Vagina (tissue), 2 donors: ENCODE measurements at regions not wholly inside any gene's neighbourhood (a gene's known extent, or its start where the extent isn't known, plus 50 kb on each side); places are given as distances from the start of the nearest gene placed in this dataset.

ENCODE experiments used
- DNase-seq, 2 donors: peaks; one replicate each; pipeline ENCODE4 v3.0.0-alpha.2; 2017; ENCODE audit errors: extremely low spot score in 2 of 2
- H3K27ac ChIP-seq: fragments of 200-600 bp; sonication (generic); one replicate; pipeline ENCODE4 v1.5.1; 2019
- H3K27me3 ChIP-seq: fragments of 200-600 bp; sonication (generic); one replicate; pipeline ENCODE4 v1.5.1; 2019
- H3K36me3 ChIP-seq, 2 donors: fragments of 200-600 bp; sonication (generic); one replicate each; pipeline ENCODE4 v1.5.1; 2017 to 2019
- H3K4me1 ChIP-seq: fragments of 200-600 bp; sonication (generic); one replicate; pipeline ENCODE4 v1.5.1; 2019
- H3K4me3 ChIP-seq, 2 donors: fragments of 200-600 bp; sonication (generic); 1 replicate in 1 of 2; 2 replicates in 1 of 2; pipeline ENCODE4 v1.5.1; 2016 to 2019
- H3K9me3 ChIP-seq: fragments of 200-600 bp; sonication (generic); one replicate; pipeline ENCODE4 v1.5.1; 2019
- CTCF ChIP-seq, 3 experiments: fragments of 450-650 bp in 2 of 3; fragments of 200-600 bp in 1 of 3; sonication (generic) in 1 of 3; IDR thresholded peaks; one replicate each; pipeline ENCODE4 v1.5.1; 2017 to 2019; ENCODE audit warnings: antibody characterized with exemption in 3 of 3, mild to moderate bottlenecking in 2 of 3, moderate library complexity in 2 of 3
- POLR2A ChIP-seq, 2 donors: fragments of 450-650 bp; IDR thresholded peaks; one replicate each; pipeline ENCODE4 v1.6.1; 2017; ENCODE audit warnings: antibody characterized with exemption in 2 of 2, mild to moderate bottlenecking in 2 of 2, moderate library complexity in 2 of 2
- POLR2AphosphoS5 ChIP-seq, 2 donors: sonication (generic); formaldehyde crosslinking; IDR thresholded peaks; one replicate each; pipeline ENCODE4 v1.9.0; 2017; ENCODE audit warnings: antibody characterized with exemption in 2 of 2, mild to moderate bottlenecking in 2 of 2, low read depth in 1 of 2; ENCODE audit not compliant: insufficient read depth in 1 of 2
- intact Hi-C: fragments of 100-400 bp; cut with DNase I; formaldehyde crosslinking; loops from one replicate; pipeline ENCODE4 v1.15.1; 2023

- H3K36me3 ChIP-seq = no peaks in the 10 kb centered on the region
- intact Hi-C loops = loop anchor here (10.0 kb wide), 1 partner anchor 959 kb away; no protein-coding TSS in a partner anchor
- no peak for DNase-seq
- no peak for TF ChIP-seq POLR2A (IDR thresholded peaks at IDR 0.05)
- H3K4me1 ChIP-seq = peaks cover 5% of the 10 kb centered on the region
- no peak overlapping the region for H3K27ac ChIP-seq
- no peak overlapping the region for H3K4me3 ChIP-seq
- H3K9me3 ChIP-seq = no peaks in the 10 kb centered on the region
- H3K27me3 ChIP-seq = no peaks in the 10 kb centered on the region
These were observed 202.5 kb upstream of the RBMS1 start for GRCh38 chr2:160696087-160696452.

GRCh38 chr2:160697817-160698216, 204.2 kb upstream of the RBMS1 start:
- no peaks in the 10 kb centered on the region for H3K9me3 ChIP-seq
- TF ChIP-seq POLR2AphosphoS5 (IDR thresholded peaks at IDR 0.05; ENCODE audit: insufficient read depth in 1 of 2, low read depth in 1 of 2) = no peak
- TF ChIP-seq CTCF (IDR thresholded peaks at IDR 0.05) = no peak
- TF ChIP-seq POLR2A (IDR thresholded peaks at IDR 0.05) = no peak
- H3K27me3 ChIP-seq = no peaks in the 10 kb centered on the region
- H3K4me3 ChIP-seq = no peak overlapping the region
- peaks cover 5% of the 10 kb centered on the region for H3K4me1 ChIP-seq
- no peak for DNase-seq
- intact Hi-C loops = loop anchor here (10.0 kb wide), 1 partner anchor 957 kb away; no protein-coding TSS in a partner anchor
- no peaks in the 10 kb centered on the region for H3K36me3 ChIP-seq
- H3K27ac ChIP-seq = no peak overlapping the region

GRCh38 chr2:160700021-160700814, 206.6 kb upstream of the RBMS1 start:
- Histone ChIP-seq H3K27ac (no peak overlapping the region), H3K4me3 (no peak overlapping the region), H3K36me3 (no peaks in the 10 kb centered on the region), H3K4me1 (peaks cover 5% of the 10 kb centered on the region), H3K27me3 (no peaks in the 10 kb centered on the region), H3K9me3 (no peaks in the 10 kb centered on the region)
- no peak for DNase-seq
- TF ChIP-seq POLR2A (IDR thresholded peaks at IDR 0.05) (no peak), POLR2AphosphoS5 (IDR thresholded peaks at IDR 0.05; ENCODE audit: insufficient read depth in 1 of 2, low read depth in 1 of 2) (no peak), CTCF (IDR thresholded peaks at IDR 0.05) (no peak)
- intact Hi-C loops = no loop called here

- H3K36me3 ChIP-seq = no peaks in the 10 kb centered on the region
- no peak for DNase-seq
- H3K9me3 ChIP-seq = no peaks in the 10 kb centered on the region
- no peak overlapping the region for H3K27ac ChIP-seq
- TF ChIP-seq POLR2A (IDR thresholded peaks at IDR 0.05) (no peak), POLR2AphosphoS5 (IDR thresholded peaks at IDR 0.05; ENCODE audit: insufficient read depth in 1 of 2, low read depth in 1 of 2) (no peak), CTCF (IDR thresholded peaks at IDR 0.05) (no peak)
- H3K4me1 ChIP-seq = no peaks in the 10 kb centered on the region
- H3K4me3 ChIP-seq = no peak overlapping the region
- H3K27me3 ChIP-seq = no peaks in the 10 kb centered on the region
- intact Hi-C loops = no loop called here
These were observed 208.2 kb upstream of the RBMS1 start for GRCh38 chr2:160701822-160702221.

- H3K27me3 ChIP-seq = no peaks in the 10 kb centered on the region
- no peaks in the 10 kb centered on the region for H3K4me1 ChIP-seq
- no peak for DNase-seq
- H3K36me3 ChIP-seq = no peaks in the 10 kb centered on the region
- H3K4me3 ChIP-seq = no peak overlapping the region
- no peak overlapping the region for H3K27ac ChIP-seq
- H3K9me3 ChIP-seq = no peaks in the 10 kb centered on the region
- intact Hi-C loops = no loop called here
- no peak for TF ChIP-seq CTCF (IDR thresholded peaks at IDR 0.05)
- TF ChIP-seq POLR2AphosphoS5 (IDR thresholded peaks at IDR 0.05; ENCODE audit: insufficient read depth in 1 of 2, low read depth in 1 of 2) = no peak
- TF ChIP-seq POLR2A (IDR thresholded peaks at IDR 0.05) = no peak
These were observed 209.1 kb upstream of the RBMS1 start for GRCh38 chr2:160702754-160703153.
